WI38 (cell line): ENCODE measurements at regions not wholly inside any gene's neighbourhood (a gene's known extent, or its start where the extent isn't known, plus 50 kb on each side); places are given as distances from the start of the nearest gene placed in this dataset.
"Not testable (repeated sequence)": the region's sequence is repeated elsewhere in the genome, so short reads cannot be mapped to it uniquely, and the experiment has no call there.

Experiments
- H3K4me3 ChIP-seq: 2 replicates; pipeline ENCODE4 v1.5.1; 2011; ENCODE audit warnings: low read depth, mild to moderate bottlenecking, control low read depth, low read length
- TF ChIP-seq, protein P1 (sequence below): IDR thresholded peaks from 2 replicates; pipeline ENCODE4 v1.5.1; 2012; ENCODE audit warnings: low read depth, mild to moderate bottlenecking, control low read depth, low read length

GRCh38 chr15:54779271-54779670, 417.5 kb downstream of the RSL24D1 start:
- no peak overlapping the region for H3K4me3 ChIP-seq
- TF ChIP-seq, protein P1, sequence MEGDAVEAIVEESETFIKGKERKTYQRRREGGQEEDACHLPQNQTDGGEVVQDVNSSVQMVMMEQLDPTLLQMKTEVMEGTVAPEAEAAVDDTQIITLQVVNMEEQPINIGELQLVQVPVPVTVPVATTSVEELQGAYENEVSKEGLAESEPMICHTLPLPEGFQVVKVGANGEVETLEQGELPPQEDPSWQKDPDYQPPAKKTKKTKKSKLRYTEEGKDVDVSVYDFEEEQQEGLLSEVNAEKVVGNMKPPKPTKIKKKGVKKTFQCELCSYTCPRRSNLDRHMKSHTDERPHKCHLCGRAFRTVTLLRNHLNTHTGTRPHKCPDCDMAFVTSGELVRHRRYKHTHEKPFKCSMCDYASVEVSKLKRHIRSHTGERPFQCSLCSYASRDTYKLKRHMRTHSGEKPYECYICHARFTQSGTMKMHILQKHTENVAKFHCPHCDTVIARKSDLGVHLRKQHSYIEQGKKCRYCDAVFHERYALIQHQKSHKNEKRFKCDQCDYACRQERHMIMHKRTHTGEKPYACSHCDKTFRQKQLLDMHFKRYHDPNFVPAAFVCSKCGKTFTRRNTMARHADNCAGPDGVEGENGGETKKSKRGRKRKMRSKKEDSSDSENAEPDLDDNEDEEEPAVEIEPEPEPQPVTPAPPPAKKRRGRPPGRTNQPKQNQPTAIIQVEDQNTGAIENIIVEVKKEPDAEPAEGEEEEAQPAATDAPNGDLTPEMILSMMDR = no peak

DNA sequence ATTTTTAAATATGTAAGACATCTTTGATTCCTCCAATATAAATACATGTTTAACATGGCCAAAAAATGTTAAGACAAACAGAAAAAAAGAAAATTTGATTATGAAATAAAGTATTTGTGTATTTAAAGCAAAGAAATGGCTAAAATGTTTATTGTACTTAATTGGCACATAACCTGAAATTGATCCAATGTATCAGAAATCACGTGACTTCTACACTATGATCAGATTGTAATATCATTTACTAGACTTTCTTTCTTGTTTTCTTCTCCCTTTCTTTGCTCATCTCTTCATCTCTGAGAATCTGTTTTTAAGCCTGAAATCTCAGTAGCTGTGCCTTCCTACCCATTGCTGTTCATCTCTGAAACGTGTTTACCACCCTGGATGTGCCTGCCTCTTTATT, 420.3 kb downstream of the RSL24D1 start:
- TF ChIP-seq, protein P1 = no peak
- no peak overlapping the region for H3K4me3 ChIP-seq

- TF ChIP-seq, protein P1 = no peak
- no peak overlapping the region for H3K4me3 ChIP-seq
These were observed 424.1 kb downstream of the RSL24D1 start for GRCh38 chr15:54772663-54773062.

DNA sequence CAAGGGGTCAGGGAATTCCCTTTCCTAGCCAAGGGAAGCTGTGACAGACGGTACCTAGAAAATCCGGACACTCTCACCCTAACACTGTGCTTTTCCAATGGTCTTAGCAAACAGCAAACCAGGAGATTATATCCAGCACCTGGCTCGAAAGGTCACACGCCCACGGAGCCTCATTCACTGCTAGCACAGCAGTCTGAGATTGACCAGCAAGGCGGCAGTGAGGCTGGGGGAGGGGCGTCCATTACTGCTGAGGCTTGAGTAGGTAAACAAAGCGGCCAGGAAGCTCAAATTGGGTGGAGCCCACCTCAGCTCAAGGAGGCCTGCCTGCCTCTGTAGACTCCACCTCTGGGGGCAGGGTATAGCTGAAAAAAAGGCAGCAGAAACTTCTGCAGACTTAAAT, 447.3 kb downstream of the RSL24D1 start:
- H3K4me3 ChIP-seq = not testable (repeated sequence)

- no peak overlapping the region for H3K4me3 ChIP-seq
- TF ChIP-seq, protein P1 = no peak
These were observed 474.3 kb downstream of the RSL24D1 start for GRCh38 chr15:54722342-54722986.

GRCh38 chr15:54719325-54719724, 477.4 kb downstream of the RSL24D1 start:
- TF ChIP-seq, protein P1 = no peak
- H3K4me3 ChIP-seq = no peak overlapping the region

GRCh38 chr15:54707805-54708752, 488.7 kb downstream of the RSL24D1 start:
- TF ChIP-seq, protein P1 = no peak
- H3K4me3 ChIP-seq = no peak overlapping the region
